Fibroblast of skin of scalp (primary cell): ENCODE measurements at regions not wholly inside any gene's neighbourhood (a gene's known extent, or its start where the extent isn't known, plus 50 kb on each side); places are given as distances from the start of the nearest gene placed in this dataset.
A peak's percentile ranks its signal among the peaks of the same experiment; 100 is the strongest.
"Not testable (repeated sequence)": the region's sequence is repeated elsewhere in the genome, so short reads cannot be mapped to it uniquely, and the experiment has no call there.

Experiments used
- DNase-seq: peaks from one replicate; pipeline ENCODE4 v3.0.0-alpha.2; 2013

DNA sequence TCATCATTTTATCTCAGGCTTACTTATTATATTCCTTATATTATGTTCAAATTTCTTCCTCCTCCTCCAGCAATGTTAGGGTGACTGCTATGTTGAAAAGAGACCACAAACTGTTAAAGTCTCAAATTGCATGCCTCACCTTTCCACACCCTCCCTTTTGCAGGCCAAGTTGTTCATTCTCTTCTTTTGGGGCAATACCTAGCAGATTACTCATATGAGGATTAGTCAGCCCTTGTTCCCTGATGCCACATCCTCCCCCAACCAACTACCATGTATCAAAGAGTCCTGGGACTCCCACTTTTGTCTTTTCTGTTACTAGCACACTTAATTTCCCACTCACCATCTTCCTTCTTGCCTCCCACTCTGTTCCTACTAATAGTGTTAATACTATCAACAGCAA is 434.7 kb downstream of the BCKDHB start:
- DNase-seq, result peak; percentile 86

GRCh38 chr6:80540700-80541099 is 434.2 kb downstream of the BCKDHB start:
- no peak for DNase-seq

DNA sequence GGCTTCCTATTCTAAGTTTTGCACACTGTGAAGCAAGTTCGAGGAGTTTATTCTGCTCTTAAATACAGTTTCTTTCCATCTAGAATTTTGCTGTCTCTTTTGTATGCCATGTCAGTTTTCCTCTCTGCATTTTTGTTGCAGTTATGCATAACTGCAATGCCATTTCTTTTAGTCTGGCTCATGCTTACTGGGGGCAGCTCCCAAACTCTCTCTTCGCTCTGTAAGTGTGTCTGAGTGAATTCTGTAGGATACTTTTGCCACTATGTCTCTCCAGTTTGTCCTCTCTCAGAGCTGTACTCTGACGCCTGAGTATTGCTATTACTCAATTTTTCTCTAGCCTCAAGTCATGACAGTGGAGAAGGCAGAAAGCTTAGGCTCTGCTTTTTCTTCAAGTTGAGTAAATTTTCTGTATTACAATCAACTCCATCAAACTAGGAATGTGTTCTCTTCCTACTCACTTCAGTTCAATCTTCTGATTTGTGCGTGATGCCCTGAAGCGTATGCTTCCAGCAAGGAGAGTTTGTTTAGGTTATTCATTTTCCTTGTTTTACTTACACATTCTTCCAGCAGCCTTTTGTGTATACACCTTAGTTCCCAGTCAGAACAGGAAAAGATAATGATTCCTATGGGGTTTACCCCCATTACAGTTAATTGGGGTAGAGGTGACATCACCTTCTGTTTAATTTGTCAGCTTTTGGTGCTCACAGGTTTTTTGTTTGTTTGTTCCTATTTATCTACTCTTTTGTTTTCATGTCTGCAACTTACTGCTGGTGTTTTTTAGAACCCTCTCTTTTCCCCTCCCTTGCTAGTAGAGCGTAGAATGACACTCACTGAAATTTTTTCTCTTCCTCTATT is 430.9 kb downstream of the BCKDHB start:
- peak; percentile 36 for DNase-seq

GRCh38 chr6:80535914-80536565 is 429.6 kb downstream of the BCKDHB start:
- peak; percentile 25 for DNase-seq

GRCh38 chr6:80531681-80532619 is 425.5 kb downstream of the BCKDHB start:
- DNase-seq, result peak; percentile 83

GRCh38 chr6:80530103-80530502 is 423.6 kb downstream of the BCKDHB start:
- DNase-seq, result peak; percentile 35

- peak; percentile 29 for DNase-seq
Measured at GRCh38 chr6:80528115-80528514, 421.6 kb downstream of the BCKDHB start.

DNA sequence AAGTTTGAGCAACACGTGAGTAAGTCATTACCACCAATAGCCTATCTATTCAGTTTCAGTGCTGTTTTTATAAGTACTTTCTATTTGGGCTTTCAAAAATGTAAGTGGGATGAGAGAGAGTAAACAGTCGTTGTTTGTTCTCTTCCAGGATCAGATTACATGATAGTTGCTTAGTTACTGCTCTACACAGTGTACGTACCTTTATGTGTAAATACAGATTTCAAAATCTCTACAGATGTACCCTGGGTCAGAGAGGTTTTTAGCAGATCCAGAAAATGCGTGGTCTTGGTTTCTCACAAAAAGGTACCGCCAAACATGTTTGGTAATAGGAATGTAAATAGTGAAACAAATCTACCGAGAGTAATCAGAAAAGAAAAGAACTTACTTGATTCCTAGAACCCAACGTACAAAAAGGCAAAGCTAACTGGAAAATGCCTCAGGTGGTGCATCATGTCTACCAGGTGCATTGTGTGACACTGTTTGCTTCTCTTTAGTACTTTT is 421.1 kb downstream of the BCKDHB start:
- no peak for DNase-seq

DNA sequence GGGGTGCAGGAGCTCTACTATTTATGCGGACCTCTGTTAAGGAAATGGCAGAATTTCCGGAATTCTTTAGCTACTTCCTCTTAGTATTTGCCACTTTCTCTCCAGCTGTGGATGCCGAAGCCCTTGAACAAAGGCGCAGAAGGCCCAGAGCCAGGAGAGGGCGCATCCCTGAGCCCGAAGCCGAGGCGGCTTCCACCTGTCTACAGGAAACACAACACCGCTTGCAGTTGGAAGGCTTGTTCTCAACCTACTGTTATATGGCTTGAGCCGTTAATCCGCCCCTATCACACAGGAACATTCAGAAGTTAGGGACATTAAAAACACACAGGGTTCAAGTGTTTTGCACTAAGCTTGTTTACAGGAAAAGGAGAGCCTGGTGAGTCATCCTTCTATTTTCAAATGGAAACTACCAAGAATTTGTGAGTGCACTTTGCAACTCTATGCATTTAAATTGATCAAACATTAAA is 417.1 kb downstream of the BCKDHB start:
- DNase-seq, result no peak

DNA sequence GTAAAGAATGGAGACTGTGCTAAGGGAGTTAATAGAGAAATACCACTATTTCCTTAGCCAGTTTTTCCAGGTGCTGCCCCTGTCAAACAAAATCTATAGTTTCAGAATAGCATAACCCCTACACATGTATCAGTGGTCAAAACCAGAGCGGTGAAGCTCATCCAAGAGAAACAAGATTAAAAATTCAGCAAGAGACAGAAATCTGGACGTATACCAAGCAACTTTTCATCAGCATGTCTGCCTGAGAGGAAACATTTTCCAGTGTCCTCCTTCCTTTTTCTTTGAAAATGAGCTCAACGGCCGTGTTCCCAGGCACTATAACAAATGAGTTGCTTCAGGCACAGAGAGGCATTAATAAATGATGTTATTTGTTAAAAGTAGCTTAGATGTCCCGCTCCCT is 416.5 kb downstream of the BCKDHB start:
- peak; percentile 37 for DNase-seq

GRCh38 chr6:80522576-80522975 is 416.1 kb downstream of the BCKDHB start:
- DNase-seq, result no peak

DNA sequence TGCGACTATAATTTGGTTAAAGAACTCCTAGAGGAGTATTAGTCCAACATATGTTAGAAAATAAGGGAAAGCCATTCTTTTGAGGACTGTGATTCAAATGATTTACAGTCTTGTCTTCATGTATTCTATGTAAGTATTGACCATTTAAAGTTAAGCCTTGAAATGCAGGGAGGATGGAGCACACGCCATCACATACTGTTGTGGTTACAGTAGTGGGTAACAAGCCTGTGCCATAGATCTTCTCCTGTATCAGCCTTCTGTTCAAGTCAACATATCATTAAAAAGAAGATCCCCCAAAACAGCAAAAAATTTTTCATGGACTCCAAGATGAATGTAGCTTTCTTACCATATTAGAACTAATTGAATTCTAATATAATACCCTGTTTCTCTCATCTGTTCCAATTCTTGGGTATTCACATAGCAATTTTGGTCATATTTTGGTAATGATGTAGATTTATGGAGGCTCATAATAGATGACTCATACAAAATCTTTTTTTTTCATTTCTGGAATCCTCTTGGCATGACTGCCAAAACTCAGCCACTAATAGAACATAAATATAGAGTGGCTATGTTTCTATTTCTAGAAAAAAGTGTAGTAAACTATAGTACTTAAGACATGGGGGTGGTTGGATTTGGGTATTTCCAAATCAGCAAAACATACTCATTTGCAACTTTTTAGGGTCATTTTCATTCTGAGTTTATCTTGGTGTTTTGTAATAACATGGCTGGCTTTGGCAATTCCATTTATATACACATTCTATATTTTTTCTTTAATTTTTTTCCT is 413.5 kb downstream of the BCKDHB start:
- peak; percentile 90 for DNase-seq

DNA sequence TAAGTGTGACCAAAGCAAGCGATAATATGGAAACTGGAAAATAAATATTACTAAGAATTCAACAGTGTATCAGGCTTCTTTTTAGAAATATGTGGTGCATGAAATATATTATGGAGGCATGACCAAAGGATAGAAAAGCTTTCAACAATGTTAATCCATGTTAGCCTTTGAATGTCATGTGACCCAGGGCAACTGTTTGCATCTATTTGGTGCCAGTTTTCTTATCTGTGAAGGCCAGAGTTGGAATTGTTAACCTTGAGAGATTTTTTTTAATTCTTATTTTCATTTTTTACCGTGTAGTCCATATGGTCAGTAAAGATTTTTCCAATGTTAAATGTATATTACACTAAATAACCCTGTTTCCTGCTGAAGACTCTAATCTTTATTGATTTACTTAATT is 411.1 kb downstream of the BCKDHB start:
- no peak for DNase-seq

DNA sequence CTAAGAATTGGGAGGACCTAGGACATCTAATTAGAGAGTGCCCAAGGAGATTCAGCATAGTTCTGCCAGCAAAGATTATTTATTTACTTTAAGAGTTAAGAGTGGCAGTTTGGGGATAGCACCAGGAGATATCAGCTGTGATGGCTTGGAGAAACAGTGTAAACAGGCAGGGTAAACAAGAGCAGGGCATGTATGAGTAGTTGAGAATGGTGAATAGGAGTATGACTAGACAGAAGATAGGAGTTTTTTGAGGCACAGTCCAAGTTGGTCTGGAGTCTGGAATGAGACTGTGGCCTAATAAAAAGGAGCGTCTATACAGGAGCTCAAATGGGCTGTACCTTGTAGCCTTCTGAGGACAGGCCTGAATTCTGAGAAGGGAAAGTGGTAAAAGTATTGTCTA is 404.1 kb downstream of the BCKDHB start:
- not testable (repeated sequence) for DNase-seq

GRCh38 chr6:80508885-80509630 is 402.6 kb downstream of the BCKDHB start:
- DNase-seq, result no peak

DNA sequence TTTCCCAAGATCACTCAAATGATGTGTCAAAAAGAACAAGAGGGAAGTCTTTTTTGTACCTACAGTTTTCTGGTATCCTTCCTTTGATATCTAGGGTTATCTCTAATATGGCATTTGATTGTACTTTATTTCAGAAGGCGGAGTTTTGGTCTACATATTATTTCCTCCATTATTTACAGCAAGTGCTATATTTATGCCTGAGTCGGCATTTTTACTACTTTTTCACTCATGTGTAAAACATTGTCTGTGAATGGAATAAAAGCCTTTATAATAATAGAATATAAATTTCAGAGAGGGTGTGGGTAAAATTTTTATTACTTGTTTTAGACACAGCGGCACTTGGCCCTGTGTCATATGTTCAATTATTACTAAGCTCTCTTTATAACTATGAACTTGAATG is 398.4 kb downstream of the BCKDHB start:
- no peak for DNase-seq

- DNase-seq, result no peak
Measured at GRCh38 chr6:80503660-80504059, 397.2 kb downstream of the BCKDHB start.

DNA sequence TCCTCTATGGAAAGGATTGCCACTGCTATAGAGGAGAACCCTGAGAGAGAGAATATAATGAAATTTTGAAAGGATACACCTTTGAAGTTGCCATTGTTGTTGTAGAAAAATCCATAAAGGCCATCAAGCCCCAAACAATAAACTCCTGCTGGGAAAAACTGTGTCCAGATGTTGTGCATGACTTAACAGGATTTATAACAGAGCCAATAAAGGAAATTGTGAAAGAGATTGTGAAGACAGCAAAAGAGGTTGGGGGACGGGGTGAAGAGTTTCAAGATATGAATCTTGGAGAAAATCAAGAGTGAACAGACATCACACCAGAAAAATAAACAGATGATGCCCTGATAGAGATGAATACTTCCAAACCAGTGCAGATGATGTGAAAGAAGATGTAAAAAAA is 396.4 kb downstream of the BCKDHB start:
- DNase-seq, result no peak

DNA sequence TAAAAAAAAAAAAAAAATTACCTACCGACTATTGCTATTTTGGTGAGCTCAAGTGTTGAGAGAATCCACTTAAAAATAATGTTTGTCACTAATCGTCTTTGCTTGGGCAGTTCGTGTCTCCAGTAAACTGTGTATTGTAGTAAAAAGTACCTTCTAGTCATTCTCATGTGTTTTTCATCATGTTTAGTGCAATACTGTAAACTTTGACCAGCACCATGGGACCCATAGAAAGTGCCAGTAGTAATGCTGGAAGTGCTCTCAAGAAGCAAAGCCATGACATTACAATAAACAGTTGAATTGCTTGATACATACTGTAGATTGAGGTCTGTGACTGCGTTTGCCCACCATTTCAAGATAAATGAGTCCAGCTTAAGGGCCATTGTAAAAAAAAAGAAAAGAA is 395.2 kb downstream of the BCKDHB start:
- DNase-seq, result no peak

- DNase-seq, result not testable (repeated sequence)
Measured at GRCh38 chr6:80497696-80498486, 391.4 kb downstream of the BCKDHB start.
